ENCODE measurements at regions not wholly inside any gene's neighbourhood (a gene's known extent, or its start where the extent isn't known, plus 50 kb on each side); places are given as distances from the start of the nearest gene placed in this dataset.

GRCh38 chr2:180180511-180180910 is 173.4 kb upstream of the CWC22 start:
- TF ChIP-seq SPI1 (IDR thresholded peaks at IDR 0.05; ENCODE audit: low read depth, low read length) (no peak), POLR2A (IDR thresholded peaks at IDR 0.05; ENCODE audit: low read depth, low read length) (no peak), TAF1 (IDR thresholded peaks at IDR 0.05; ENCODE audit: low read depth, low read length) (no peak), POLR2AphosphoS5 (IDR thresholded peaks at IDR 0.05; ENCODE audit: low read depth, low read length) (no peak), PAX5 (IDR thresholded peaks at IDR 0.05; ENCODE audit: insufficient read depth, low read length, severe bottlenecking) (no peak)
